ENCODE measurements at regions not wholly inside any gene's neighbourhood (a gene's known extent, or its start where the extent isn't known, plus 50 kb on each side); places are given as distances from the start of the nearest gene placed in this dataset.

DNA sequence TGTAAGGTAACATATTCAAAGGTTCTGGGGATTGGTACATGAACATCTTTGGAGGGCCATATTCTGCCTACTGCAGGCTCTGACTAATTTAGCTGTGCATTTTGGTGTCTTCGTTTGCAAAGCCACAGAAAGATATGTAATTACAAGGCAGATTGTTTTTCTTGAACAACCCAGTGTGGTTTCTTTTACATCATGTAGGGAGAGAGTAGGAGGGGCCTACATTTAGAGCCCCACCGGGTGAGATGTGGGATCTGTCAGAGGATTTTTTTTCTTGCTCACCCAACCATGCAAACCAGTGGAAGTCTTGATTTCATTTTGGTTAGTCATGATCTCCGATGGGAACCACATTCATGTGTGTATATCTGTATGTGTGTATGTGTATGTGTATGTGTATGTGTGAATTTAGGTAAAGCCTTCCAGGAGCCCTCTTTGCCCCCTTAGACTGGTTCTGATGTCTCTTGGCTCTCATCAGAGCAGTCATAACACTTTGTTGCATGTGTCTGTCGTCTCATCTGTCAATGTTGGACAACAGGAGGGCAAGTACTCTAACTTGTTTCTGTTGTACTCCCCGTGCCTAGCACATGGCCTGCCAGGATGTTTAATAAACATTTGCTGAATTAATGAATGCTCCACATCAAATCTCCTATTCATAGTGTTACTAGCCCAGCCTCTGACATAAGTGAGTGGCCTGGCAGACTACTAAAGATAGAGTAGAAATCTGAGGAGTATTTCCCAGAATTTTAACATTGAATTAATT lies 239.9 kb downstream of the MTX2 start:
- ATAC-seq: no peak
- TF ChIP-seq OSR1 (CRISPR knock-in tag; IDR thresholded peaks at IDR 0.05) (no peak), BACH2 (CRISPR knock-in tag; IDR thresholded peaks at IDR 0.05; ENCODE audit: borderline replicate concordance) (no peak)
- TF ChIP-seq, protein P1, sequence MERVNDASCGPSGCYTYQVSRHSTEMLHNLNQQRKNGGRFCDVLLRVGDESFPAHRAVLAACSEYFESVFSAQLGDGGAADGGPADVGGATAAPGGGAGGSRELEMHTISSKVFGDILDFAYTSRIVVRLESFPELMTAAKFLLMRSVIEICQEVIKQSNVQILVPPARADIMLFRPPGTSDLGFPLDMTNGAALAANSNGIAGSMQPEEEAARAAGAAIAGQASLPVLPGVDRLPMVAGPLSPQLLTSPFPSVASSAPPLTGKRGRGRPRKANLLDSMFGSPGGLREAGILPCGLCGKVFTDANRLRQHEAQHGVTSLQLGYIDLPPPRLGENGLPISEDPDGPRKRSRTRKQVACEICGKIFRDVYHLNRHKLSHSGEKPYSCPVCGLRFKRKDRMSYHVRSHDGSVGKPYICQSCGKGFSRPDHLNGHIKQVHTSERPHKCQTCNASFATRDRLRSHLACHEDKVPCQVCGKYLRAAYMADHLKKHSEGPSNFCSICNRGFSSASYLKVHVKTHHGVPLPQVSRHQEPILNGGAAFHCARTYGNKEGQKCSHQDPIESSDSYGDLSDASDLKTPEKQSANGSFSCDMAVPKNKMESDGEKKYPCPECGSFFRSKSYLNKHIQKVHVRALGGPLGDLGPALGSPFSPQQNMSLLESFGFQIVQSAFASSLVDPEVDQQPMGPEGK (CRISPR knock-in tag; IDR thresholded peaks at IDR 0.05; ENCODE audit: borderline replicate concordance): no peak
- TF ChIP-seq, protein P2, sequence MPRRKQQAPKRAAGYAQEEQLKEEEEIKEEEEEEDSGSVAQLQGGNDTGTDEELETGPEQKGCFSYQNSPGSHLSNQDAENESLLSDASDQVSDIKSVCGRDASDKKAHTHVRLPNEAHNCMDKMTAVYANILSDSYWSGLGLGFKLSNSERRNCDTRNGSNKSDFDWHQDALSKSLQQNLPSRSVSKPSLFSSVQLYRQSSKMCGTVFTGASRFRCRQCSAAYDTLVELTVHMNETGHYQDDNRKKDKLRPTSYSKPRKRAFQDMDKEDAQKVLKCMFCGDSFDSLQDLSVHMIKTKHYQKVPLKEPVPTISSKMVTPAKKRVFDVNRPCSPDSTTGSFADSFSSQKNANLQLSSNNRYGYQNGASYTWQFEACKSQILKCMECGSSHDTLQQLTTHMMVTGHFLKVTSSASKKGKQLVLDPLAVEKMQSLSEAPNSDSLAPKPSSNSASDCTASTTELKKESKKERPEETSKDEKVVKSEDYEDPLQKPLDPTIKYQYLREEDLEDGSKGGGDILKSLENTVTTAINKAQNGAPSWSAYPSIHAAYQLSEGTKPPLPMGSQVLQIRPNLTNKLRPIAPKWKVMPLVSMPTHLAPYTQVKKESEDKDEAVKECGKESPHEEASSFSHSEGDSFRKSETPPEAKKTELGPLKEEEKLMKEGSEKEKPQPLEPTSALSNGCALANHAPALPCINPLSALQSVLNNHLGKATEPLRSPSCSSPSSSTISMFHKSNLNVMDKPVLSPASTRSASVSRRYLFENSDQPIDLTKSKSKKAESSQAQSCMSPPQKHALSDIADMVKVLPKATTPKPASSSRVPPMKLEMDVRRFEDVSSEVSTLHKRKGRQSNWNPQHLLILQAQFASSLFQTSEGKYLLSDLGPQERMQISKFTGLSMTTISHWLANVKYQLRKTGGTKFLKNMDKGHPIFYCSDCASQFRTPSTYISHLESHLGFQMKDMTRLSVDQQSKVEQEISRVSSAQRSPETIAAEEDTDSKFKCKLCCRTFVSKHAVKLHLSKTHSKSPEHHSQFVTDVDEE (CRISPR knock-in tag; IDR thresholded peaks at IDR 0.05): no peak

GRCh38 chr2:176514276-176514675 lies 245.0 kb downstream of the MTX2 start:
- no peak for ATAC-seq
- no peak for TF ChIP-seq ISL1 (CRISPR knock-in tag; IDR thresholded peaks at IDR 0.05)

GRCh38 chr2:176514805-176515500 lies 245.7 kb downstream of the MTX2 start:
- TF ChIP-seq, protein P1 (CRISPR knock-in tag; IDR thresholded peaks at IDR 0.05; ENCODE audit: borderline replicate concordance): no peak
- no peak for TF ChIP-seq ZNF8 (CRISPR knock-in tag; IDR thresholded peaks at IDR 0.05)
- TF ChIP-seq RARB (CRISPR knock-in tag; IDR thresholded peaks at IDR 0.05): no peak
- TF ChIP-seq OSR1 (CRISPR knock-in tag; IDR thresholded peaks at IDR 0.05): no peak
- TF ChIP-seq, protein P3, sequence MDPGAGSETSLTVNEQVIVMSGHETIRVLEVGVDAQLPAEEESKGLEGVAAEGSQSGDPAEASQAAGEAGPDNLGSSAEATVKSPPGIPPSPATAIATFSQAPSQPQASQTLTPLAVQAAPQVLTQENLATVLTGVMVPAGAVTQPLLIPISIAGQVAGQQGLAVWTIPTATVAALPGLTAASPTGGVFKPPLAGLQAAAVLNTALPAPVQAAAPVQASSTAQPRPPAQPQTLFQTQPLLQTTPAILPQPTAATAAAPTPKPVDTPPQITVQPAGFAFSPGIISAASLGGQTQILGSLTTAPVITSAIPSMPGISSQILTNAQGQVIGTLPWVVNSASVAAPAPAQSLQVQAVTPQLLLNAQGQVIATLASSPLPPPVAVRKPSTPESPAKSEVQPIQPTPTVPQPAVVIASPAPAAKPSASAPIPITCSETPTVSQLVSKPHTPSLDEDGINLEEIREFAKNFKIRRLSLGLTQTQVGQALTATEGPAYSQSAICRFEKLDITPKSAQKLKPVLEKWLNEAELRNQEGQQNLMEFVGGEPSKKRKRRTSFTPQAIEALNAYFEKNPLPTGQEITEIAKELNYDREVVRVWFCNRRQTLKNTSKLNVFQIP (CRISPR knock-in tag; IDR thresholded peaks at IDR 0.05; ENCODE audit: borderline replicate concordance, low read depth): no peak
- no peak for TF ChIP-seq ZNF565 (CRISPR knock-in tag; conservative IDR thresholded peaks at IDR 0.05; ENCODE audit: low read depth)
- TF ChIP-seq CSDC2 (CRISPR knock-in tag; IDR thresholded peaks at IDR 0.05): no peak
- no peak for TF ChIP-seq ZFP30 (CRISPR knock-in tag; IDR thresholded peaks at IDR 0.05)
- no peak for TF ChIP-seq GLIS3 (CRISPR knock-in tag; IDR thresholded peaks at IDR 0.05)
- TF ChIP-seq SNAI2 (CRISPR knock-in tag; IDR thresholded peaks at IDR 0.05): no peak
- TF ChIP-seq ZC3H10 (CRISPR knock-in tag; IDR thresholded peaks at IDR 0.05): no peak
- no peak for TF ChIP-seq BACH2 (CRISPR knock-in tag; IDR thresholded peaks at IDR 0.05; ENCODE audit: borderline replicate concordance)
- TF ChIP-seq TCF4 (CRISPR knock-in tag; IDR thresholded peaks at IDR 0.05; ENCODE audit: borderline replicate concordance): no peak
- no peak for ATAC-seq

DNA sequence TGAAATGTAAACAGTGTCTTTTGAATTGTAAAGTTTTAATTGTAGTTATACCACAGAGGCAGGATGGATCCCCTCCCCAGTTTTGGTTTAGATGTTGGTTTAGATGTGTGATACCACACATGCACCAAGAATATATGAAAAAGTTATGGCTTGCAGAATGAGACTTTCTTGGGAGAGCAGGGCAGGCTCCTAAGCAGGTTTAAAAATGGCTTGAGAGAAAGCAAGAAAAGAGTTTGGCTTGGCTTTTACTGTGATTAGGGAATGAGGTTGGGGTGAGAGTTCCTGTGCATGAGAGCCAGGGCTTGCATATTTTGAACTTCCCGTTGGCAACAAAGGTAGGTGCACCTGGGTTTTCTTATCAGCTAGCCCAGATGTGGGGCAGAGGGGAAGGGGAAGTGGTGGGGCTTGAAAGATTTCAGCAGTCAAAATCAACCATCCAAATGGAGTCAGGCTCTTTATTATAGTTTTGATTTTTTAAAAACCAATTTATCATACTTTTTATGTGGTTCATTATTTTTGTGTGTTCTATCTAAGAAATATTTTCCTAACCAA lies 246.9 kb downstream of the MTX2 start:
- no peak for ATAC-seq
- TF ChIP-seq OSR1 (CRISPR knock-in tag; IDR thresholded peaks at IDR 0.05) (no peak), GLIS3 (CRISPR knock-in tag; IDR thresholded peaks at IDR 0.05) (no peak), CSRNP3 (CRISPR knock-in tag; IDR thresholded peaks at IDR 0.05) (no peak), TCF4 (CRISPR knock-in tag; IDR thresholded peaks at IDR 0.05; ENCODE audit: borderline replicate concordance) (no peak), ZNF565 (CRISPR knock-in tag; conservative IDR thresholded peaks at IDR 0.05; ENCODE audit: low read depth) (no peak), PPARA (CRISPR knock-in tag; IDR thresholded peaks at IDR 0.05; ENCODE audit: borderline replicate concordance) (no peak), ZFP30 (CRISPR knock-in tag; IDR thresholded peaks at IDR 0.05) (no peak), RARB (CRISPR knock-in tag; IDR thresholded peaks at IDR 0.05) (no peak), SNAI2 (CRISPR knock-in tag; IDR thresholded peaks at IDR 0.05) (no peak), CSDC2 (CRISPR knock-in tag; IDR thresholded peaks at IDR 0.05) (no peak), ESRRG (CRISPR knock-in tag; IDR thresholded peaks at IDR 0.05) (no peak)
- TF ChIP-seq, protein P1 (CRISPR knock-in tag; IDR thresholded peaks at IDR 0.05; ENCODE audit: borderline replicate concordance): no peak
- TF ChIP-seq, protein P4, sequence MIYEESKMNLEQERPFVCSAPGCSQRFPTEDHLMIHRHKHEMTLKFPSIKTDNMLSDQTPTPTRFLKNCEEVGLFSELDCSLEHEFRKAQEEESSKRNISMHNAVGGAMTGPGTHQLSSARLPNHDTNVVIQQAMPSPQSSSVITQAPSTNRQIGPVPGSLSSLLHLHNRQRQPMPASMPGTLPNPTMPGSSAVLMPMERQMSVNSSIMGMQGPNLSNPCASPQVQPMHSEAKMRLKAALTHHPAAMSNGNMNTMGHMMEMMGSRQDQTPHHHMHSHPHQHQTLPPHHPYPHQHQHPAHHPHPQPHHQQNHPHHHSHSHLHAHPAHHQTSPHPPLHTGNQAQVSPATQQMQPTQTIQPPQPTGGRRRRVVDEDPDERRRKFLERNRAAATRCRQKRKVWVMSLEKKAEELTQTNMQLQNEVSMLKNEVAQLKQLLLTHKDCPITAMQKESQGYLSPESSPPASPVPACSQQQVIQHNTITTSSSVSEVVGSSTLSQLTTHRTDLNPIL (CRISPR knock-in tag; IDR thresholded peaks at IDR 0.05; ENCODE audit: low read depth): no peak
